HG02938 (cell line): ENCODE measurements at regions not wholly inside any gene's neighbourhood (a gene's known extent, or its start where the extent isn't known, plus 50 kb on each side); places are given as distances from the start of the nearest gene placed in this dataset.

Experiments used
- ATAC-seq: cut with Tn5 transposase; IDR thresholded peaks from one replicate; pipeline ENCODE4 v1.9.1; 2021; ENCODE audit warnings: mild to moderate bottlenecking, moderate library complexity; ENCODE audit not compliant: unreplicated experiment

DNA sequence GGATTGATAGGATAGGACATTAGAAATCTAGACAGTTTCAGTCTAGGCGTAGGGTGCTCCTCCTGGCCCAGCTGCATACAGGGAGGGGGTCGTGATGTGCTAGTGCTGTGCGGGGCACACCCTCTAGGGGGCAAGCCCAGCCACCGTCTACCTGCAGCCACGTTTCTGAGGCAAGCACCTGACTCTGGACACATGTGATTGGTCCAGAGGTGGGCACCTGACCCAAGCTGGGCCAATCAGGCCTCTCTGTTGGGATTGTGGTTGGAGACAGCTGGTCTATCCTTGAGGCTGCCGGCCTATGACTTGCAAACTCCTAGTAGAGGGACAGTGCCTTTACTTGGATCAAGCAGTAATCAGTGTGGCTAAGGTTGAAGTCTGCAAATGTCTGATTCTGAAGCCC, 317.1 kb downstream of the BMP7 start:
- ATAC-seq, result no peak

DNA sequence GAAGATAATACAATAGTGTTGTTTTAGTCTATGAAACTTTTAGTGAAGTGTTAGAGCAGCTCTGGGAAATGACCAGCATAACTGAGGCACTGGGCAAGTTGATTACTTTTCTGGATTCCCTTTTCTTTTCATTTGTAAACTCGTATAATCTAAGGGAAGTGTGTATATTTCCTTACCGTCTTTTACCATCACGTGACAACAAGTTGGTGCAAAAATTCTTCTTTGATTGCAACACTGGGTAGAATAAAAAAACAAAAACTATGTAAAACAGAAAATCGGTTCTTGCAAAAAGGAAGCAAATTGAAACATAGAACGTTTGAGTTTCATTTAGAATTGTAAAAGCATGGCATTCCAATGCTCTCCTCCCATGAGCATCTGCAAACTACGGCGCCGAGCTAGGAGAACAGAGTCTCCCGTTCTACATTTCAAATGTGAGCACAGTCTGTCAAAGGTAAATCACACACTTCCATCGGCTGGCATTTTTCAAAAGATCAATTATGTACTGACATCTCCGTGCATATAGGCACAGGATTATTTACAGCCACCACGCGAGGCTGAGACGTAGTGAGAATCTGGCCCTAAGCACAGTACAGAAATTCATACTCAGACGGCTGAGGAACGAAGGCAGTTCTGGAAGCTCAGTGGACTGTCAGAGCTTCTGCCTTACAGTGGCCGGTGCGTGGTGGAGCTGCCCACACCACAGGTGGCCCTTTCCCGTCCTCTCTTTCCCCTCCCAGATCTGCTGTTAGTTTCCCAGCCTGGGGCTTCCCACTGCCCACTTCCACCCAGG, 314.0 kb downstream of the BMP7 start:
- ATAC-seq, result no peak

DNA sequence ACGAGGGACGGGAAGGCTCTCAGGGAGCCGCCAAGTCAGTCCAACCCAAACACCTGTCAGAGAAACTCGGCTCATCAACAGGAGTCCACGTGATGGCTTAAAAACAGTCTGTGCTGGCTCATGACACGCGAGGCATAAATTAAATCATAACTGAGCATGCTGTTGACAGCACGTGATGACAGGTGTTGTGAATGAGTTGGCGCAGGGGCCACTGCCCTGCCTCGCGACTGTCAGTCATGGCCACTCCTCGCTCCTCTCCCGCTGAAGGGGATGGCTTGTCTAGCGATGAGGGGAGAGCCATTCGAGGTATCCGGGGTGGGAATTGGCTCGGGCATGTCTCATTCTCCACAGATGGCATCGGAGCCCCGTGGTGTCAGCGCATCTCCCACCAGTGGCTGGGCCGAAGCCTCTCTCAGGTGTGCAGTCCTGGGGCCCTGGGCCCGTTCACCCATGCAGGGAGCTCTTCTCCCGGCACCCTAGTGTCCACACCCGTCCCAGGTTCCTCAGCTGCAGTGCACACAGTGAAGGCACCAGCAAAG, 313.3 kb downstream of the BMP7 start:
- no peak for ATAC-seq

DNA sequence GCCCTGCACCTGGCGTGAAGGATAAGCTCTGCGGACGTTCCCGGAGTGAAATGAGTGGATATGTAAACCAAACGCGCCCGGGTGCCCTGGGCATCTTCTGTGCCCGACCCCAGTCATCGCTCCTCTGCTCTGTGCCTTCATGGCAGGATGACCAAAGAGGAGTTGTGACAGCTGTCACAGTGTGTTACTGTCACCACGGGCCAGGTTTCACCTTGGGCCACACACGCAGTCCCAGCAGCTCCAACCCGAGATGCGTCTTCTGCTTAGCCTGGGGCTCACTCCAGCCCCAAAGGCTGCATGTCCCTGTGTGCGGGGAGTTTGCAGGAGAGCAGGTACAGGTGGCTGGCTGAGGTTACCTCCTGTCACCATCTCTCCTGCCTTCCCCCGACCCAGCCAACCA, 311.6 kb downstream of the BMP7 start:
- no peak for ATAC-seq

DNA sequence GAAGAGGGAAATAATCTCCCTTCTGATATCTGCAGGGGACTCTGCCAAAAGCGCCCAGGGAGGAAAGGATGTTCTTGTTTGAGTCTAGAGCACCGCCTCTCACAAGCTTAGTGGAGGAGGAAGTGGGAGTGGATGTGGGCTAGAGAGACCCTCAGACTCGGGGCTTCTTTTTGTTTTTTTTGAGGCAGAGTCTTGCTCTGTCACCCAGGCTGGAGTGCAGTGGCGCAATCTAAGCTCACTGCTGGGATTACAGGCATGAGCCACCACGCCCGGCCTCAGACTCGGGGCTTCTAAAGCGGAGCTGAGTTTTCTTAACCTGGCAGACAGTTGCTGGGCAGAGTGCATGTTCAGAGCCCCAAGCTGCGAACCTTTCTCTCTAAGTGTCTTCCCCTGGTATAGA, 310.8 kb downstream of the BMP7 start:
- ATAC-seq, result no peak

DNA sequence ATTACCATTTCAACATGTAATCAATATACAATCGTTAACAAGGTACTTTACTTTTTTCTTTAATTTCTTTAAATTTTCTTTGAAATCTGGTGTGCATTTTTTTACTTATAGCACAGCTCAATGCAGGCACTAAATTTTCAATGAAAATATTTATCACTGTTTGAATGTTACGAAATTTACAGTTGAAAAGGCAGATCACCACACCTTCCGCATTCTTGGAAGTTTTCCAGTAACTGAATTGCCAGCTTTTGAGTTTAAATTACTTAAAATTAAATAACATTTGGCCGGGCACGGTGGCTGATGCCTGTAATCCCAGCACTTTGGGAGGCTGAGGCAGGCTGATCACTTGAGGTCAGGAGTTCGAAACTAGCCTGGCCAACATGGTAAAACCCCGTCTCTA, 309.9 kb downstream of the BMP7 start:
- no peak for ATAC-seq

DNA sequence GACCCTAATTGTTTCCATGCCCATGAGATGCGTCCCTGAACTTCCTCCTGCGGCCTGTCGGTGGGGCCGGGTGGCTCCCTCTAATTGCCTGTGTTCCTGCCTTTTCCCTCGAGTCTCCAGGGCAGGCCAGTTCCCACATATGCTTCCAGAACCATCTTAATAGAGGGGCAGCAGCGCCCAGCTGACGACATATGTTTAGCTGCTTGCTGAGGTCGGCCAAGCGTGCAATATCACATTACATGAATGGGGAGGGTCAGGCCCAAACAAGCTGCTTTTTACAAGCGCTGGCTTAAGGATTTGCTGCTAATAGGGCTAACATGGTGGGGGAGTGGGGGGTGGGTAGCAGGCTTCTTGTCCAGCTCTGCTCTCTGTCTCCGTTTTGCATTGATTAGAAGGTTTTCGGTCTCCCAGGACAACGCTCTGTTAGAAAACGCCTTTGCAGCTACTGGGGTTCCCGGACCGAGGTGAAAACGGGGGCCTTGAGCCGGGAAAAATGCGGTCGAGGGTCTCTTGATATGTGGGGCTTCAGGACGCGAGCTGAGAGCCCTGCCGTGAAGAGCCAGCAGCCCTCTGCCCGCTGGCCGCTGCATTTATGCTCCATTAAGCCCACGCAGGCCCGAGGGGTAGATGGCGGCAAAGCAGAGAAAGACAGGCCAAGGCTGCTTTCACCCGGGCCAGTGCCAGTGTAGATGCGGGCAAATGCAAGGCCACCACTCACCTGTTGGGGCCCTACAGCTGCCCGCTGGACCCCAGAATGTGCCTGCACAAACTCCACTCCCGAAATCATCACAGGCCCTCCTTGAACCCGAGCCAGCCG, 308.5 kb downstream of the BMP7 start:
- ATAC-seq, result no peak

DNA sequence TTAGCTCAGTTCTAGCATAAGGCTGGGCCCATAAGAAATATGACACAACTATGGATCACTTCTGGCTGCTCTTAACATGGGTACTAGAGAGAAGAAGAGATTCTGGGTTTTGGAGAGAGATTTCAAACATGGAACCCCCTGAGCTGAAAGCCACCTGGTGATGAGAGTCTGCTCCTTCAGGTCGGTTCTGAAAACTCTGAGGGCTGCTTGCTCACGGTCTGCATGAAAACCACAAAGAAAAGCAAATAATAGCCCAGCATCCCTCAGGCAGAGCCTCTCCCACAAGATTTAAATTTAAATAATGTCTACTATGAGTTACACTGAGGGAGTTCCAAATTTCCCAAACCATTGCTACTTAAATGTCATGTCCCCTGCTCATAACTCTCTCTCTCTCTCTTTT, 301.5 kb downstream of the BMP7 start:
- ATAC-seq, result no peak

DNA sequence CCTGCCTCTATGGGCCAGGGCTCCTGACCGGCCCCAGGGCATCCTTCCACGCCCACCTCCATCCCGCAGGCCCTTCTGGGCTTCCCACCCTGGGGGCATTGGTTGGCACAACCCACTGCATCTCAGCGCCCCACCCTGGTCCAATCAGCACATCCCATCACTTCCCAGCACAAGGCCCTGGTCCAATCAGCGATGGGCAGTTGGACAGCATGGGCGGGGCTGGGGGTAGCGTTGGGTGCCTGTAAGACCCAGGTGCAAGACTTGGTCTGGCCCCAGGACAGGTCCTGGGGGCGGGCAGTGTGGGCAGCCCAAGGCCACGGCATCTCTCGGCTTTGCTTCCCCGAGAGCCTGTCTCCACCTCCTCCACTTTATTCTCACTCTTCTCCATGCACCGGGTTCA, 298.5 kb downstream of the BMP7 start:
- no peak for ATAC-seq

DNA sequence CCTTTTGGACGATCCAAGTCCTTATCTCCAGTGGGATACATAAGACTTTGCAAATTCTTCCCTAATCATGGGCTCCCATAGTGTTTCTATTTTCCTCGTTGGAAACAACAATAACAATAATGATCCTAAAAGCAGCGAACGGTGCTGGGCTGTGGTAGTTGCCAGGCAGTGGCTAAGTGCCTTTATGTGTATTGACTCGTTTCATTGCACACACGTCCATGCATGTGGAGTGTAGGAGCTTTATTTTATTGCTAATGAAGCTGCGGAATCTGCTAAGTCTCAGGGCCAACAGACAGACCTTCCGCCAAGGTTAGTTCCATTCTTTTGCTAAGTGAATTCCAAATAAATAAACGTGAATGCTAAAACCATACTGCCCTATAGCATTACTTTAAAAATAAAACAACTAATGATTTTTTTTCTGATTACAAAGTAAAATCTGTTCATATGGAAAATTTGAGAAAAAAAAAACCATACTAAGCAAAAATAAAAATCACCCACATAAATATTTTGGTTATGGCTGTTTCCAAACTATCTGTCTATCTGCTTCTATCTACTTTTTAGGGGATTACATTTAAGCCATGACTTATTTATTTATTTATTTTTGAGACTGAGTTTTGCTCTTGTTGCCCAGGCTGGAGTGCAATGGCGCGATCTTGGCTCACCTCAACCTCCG, 297.9 kb downstream of the BMP7 start:
- ATAC-seq, result no peak

DNA sequence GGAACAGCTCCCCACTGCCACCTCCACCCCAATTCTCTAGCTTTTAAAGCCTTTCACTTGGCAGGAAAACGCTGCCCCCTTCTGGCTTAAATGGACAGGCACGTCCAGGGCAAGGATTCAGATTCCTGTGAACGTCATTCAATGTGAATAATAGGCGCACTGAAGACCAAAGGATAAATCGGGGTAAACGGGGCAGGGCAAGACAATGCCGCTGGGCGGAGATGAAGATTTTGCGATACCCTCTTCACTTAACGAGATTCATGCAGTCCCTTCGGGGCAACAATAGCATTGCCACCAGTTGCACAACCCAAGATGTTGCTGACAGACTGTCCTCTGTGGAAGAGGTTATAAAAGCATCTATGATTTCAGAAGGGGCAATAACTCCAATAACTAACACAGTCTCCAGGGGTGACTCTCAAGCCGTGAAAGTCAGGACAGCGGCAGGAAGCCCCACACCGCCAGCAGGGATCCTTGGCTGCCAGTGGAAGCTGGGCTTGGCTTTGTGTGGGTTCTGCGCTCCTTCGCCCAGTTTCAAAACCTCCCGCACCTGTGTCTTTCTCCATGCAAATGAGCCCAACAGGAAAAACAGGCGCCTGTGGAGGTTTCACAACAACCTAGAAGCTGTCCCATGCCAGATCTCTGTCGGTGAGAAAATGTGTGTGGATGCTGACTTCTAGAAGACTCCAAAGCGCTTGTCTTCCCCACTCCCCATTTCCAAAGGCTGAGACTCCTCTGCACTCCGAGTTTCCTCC, 291.8 kb downstream of the BMP7 start:
- ATAC-seq, result no peak

DNA sequence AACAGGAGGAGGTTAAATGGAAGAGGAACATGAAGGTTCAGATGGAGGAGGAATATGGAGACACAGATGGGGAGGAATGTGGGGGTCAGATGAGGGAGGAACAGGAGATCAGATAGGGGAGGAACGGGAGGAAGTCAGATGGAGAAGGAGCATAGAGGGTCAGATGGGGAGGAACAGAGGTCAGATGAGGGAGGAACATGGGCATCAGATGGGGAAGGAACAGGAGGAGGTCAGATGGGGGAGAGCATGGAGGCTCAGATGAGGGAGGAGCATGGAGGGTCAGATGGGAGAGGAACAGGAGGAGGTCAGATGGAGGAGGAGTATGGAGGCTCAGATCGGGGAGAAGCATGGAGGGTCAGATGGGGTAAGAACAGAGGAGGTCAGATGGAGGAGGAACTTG, 290.6 kb downstream of the BMP7 start:
- ATAC-seq, result no peak

DNA sequence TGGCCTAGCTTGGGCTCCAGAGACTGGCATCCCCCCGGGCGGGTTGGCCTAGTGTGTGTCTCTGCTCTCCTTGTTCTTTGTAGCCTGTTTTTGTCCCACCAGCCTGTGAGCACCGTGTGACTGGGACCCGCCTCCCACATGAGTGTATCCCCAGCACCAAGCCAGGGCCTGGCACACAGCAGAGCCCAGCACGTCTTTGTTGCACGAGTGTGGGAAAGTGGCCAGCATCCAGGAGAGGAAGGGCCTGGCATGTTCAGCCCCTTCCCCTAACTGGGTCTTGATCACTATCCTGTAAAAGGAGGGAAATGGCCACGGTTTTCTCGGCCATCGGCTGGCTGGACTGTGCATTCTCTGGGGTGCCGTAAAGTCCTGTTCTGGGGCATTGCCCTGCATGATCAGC, 290.1 kb downstream of the BMP7 start:
- ATAC-seq, result no peak

DNA sequence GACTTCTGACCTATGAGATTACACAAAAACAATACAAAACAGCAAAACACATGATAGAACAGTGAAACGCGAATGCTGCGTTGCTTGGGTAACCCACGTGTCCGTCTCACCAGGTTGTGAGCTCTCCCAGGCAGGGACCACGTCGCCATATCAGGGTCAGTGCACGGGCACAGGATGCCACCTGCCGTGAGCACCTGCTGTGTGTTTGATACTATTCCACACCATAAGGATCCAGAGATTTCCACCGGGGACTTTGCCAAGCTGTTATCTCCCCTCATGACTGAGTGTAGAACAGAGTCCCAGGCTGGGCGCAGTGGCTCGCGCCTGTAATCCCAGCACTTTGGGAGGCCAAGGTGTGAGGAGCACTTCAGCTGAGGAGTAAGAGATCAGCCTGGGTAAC, 288.0 kb downstream of the BMP7 start:
- no peak for ATAC-seq

DNA sequence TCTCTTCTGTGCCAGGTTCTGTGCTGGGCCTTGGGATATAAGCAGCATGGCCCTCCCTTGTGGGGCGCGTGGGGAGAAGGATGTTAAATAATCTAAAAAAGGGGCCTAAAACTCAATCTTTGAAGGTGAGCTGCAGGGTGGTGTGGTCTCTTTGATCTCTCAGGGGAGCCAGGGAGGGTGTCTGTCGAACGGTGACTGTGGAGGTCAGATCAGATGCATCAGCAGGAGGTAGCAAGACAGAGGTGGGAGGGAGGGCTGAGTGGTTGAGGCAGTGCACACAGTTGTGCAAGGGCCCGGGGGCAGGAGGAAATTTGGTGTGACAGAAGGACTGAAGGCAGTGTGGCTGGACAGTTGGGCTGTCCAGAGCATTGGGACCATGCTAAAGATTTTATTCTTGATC, 287.3 kb downstream of the BMP7 start:
- ATAC-seq, result no peak

DNA sequence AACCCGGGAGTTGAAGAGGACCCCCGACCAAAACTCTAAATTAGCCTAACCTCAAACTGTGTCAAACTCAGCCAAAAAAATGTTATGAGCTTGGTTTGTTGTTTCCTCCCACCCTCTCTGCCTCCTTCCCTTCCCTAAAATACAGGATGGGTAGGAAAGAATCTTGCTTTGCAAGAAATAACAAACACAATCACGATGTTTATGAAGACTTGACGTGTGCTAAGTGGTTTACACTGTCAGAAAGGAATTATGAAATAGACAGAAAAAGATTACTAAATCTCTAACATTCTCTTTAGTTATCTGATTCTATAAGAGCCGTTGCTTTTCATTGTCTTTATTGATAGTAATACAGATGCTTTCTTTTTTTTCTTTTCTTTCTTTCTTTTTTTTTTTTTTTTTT, 285.1 kb downstream of the BMP7 start:
- ATAC-seq, result no peak

DNA sequence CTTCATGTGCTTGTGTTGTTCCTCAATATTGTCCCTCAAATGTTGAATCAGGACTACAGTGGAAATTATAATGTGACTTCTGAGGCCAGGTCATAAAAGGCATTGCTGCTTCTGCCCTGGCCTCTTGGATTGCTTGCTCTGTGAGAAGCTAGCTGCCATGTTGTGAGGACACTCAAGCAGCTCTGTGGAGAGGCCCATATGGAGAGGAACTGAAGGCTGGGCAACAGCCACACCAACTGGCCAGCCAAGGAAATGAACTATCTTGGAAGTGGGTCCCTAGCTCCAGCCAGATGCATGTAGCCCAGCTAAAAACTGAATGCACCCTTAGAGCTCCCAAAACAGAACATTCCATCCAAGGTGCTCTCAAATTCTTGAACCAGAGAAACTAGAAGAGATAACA, 282.6 kb downstream of the BMP7 start:
- no peak for ATAC-seq

DNA sequence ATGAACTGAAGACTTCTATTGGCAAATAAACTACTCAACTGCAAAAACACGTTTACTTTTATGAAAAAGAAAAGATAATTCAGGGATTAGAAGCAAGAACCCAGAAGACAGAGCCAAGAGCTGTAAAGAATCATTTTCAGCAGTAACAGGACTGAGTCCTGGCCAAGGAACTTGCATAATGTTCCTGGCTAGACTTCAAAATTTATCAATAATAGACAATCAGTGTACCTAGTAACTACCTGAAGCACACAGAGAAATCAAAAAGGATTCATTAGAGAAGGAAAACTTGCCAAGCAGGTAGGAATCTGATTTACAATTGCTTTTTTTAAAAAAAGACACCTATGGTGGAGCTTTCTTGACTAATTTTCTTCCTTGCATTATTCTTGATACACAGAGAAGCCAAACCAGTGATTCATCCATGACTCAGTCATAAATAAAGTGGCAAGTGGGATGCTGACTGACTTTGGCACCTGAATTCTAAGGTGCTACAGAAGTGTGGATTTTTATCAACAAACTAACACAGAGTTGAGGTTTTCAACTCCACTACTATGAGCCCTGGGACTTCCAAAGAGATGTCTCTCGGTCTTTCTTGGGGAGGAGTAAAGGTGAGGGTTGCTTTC, 281.3 kb downstream of the BMP7 start:
- ATAC-seq, result no peak

DNA sequence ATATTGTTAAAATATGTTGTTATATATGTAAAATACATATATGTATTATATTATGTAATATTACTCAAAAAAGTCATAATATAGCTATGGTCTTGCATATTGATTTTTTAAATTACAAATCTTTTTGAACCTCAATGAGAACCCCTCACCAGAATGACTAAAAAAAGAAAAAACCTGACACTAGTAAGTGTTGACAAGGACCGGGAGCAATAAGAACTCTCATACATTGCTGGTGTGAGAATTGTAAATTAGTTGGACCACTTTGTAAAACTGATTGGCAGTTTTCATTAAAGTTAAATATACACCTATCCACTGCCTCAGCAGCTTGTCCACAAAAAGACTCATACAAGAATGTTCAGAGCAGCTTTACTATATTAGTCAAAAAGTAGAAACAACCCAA, 280.0 kb downstream of the BMP7 start:
- no peak for ATAC-seq

DNA sequence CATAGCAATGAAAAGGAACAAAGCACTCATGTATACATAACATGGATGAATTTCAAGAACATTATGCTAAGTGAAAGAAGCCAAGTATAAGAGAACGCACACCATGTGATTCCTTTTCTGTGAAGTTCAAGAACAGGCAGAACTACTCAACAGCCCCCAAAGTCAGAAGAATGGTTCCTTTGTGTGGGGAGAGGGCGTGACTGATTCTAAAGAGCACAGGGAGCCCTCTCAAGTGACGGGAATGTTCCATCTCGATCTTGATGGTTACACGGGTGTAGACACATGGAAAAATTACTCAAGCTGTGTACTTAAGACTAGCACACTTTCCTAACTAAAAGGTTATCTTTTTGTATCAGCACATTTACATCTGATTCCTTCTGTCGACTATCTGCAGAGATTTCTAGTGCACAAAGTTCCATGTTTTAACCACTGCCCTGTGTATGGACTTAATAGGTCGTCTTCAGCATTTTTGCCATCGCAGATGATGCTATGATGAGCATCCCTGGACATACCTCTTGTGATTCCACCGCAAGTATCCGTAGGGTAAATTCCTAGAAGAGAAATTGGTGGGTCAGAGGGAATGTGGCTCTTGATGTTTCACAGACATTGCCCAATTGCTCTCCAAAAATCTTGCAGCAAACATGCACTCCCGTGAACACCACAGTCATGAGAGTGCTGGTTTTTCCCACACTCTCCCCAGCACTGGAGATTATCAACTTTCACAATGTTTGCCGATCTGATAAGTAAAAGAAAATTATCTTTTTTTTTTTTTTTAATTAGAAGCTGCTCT, 279.3 kb downstream of the BMP7 start:
- no peak for ATAC-seq
